Right cardiac atrium (tissue), 5 donors: ENCODE measurements at regions not wholly inside any gene's neighbourhood (a gene's known extent, or its start where the extent isn't known, plus 50 kb on each side); places are given as distances from the start of the nearest gene placed in this dataset.

Source experiments
- ATAC-seq, 2 donors: fragments of 200-7000 bp; cut with Tn5 transposase; one replicate each; pipeline versions ENCODE4 v1.8.0 to v1.9.1; 2020; ENCODE audit warnings: moderate library complexity in 2 of 2, mild to moderate bottlenecking in 1 of 2
- DNase-seq, 3 donors: peaks; one replicate each; pipeline ENCODE4 v3.0.0-alpha.2; 2020
- H3K27ac ChIP-seq: one replicate; pipeline ENCODE4 v1.5.1; 2013; ENCODE audit warnings: mild to moderate bottlenecking, low read length, control low read depth, moderate library complexity
- H3K27me3 ChIP-seq: one replicate; pipeline ENCODE4 v1.6.1; 2013; ENCODE audit not compliant: control insufficient read depth, insufficient read depth
- H3K4me1 ChIP-seq: one replicate; pipeline ENCODE4 v1.6.1; 2013; ENCODE audit warnings: low read length; ENCODE audit not compliant: control insufficient read depth, insufficient read depth
- H3K4me3 ChIP-seq: one replicate; pipeline ENCODE4 v1.5.1; 2013; ENCODE audit warnings: low read length, control low read depth
- H3K9me3 ChIP-seq: one replicate; pipeline ENCODE4 v1.6.1; 2013; ENCODE audit warnings: low read length; ENCODE audit not compliant: control insufficient read depth
- WGBS: extraction: QIAGEN DNeasy Blood & Tissue Kit; methylation state at CpG from one replicate; pipeline ENCODE4 v1.1.7; 2013; 5-methylcytosine and 5-hydroxymethylcytosine counted together
- intact Hi-C, 4 donors: fragments of 100-400 bp; cut with DNase I; formaldehyde crosslinking; loops; one replicate each; pipeline versions ENCODE4 v1.11.0 to v1.14.0; 2022 to 2023
- donor health status: healthy with polysubstance abuse.
- donor health status: DM: no; HTN: yes; CAD: no.
- donor health status: DM: no; HTN: no; CAD: no.
- donor health status: DM: no; HTN: yes; CAD: no; lungs with severe emphysema.
- donor health status: DM: yes; HTN: yes; CAD: no.

GRCh38 chr20:24376311-24377099 lies 92.9 kb upstream of the SYNDIG1 start:
- H3K27me3 ChIP-seq: no peaks in the 10 kb centered on the region
- H3K4me1 ChIP-seq: no peaks in the 10 kb centered on the region
- intact Hi-C loops: no loop called here
- H3K4me3 ChIP-seq: no peak overlapping the region
- no peaks in the 10 kb centered on the region for H3K9me3 ChIP-seq
- 32% methylated on average over 2 of the region's 2 CpGs for WGBS
- H3K27ac ChIP-seq: no peak overlapping the region
- no peak for ATAC-seq
- DNase-seq: no peak

- Histone ChIP-seq H3K4me1 (no peaks in the 10 kb centered on the region), H3K27ac (no peak overlapping the region), H3K4me3 (no peak overlapping the region), H3K27me3 (no peaks in the 10 kb centered on the region), H3K9me3 (no peaks in the 10 kb centered on the region)
- ATAC-seq: no peak
- 88% methylated on average over 3 of the region's 3 CpGs for WGBS
- DNase-seq: no peak
- intact Hi-C loops: no loop called here
These were observed 96.1 kb upstream of the SYNDIG1 start for GRCh38 chr20:24373372-24373771.

GRCh38 chr20:24370911-24371695 lies 98.3 kb upstream of the SYNDIG1 start:
- DNase-seq (no peak), ATAC-seq (no peak)
- intact Hi-C loops: no loop called here
- WGBS: 92% methylated on average over 7 of the region's 7 CpGs
- Histone ChIP-seq H3K9me3 (no peaks in the 10 kb centered on the region), H3K4me1 (no peaks in the 10 kb centered on the region), H3K27me3 (no peaks in the 10 kb centered on the region), H3K27ac (no peak overlapping the region), H3K4me3 (no peak overlapping the region)

- Histone ChIP-seq H3K9me3 (no peaks in the 10 kb centered on the region), H3K4me1 (no peaks in the 10 kb centered on the region), H3K4me3 (no peak overlapping the region), H3K27me3 (no peaks in the 10 kb centered on the region), H3K27ac (no peak overlapping the region)
- DNase-seq (no peak), ATAC-seq (no peak)
- intact Hi-C loops: no loop called here
- WGBS: 85% methylated on average over 6 of the region's 6 CpGs
These were observed 99.2 kb upstream of the SYNDIG1 start for GRCh38 chr20:24370249-24370648.

- ATAC-seq (no peak), DNase-seq (no peak)
- Histone ChIP-seq H3K27ac (no peak overlapping the region), H3K4me1 (no peaks in the 10 kb centered on the region), H3K27me3 (no peaks in the 10 kb centered on the region), H3K4me3 (no peak overlapping the region), H3K9me3 (no peaks in the 10 kb centered on the region)
- intact Hi-C loops: no loop called here
- WGBS: 90% methylated on average over 4 of the region's 4 CpGs
These were observed 101.2 kb upstream of the SYNDIG1 start for GRCh38 chr20:24368253-24368652.

- intact Hi-C loops: no loop called here
- Histone ChIP-seq H3K4me1 (no peaks in the 10 kb centered on the region), H3K27me3 (no peaks in the 10 kb centered on the region), H3K4me3 (no peak overlapping the region), H3K9me3 (no peaks in the 10 kb centered on the region), H3K27ac (no peak overlapping the region)
- ATAC-seq: no peak
- 88% methylated on average over 16 of the region's 16 CpGs for WGBS
- DNase-seq: no peak
These were observed 103.0 kb upstream of the SYNDIG1 start for GRCh38 chr20:24366336-24367004.

GRCh38 chr20:24365670-24366069 lies 103.8 kb upstream of the SYNDIG1 start:
- Histone ChIP-seq H3K9me3 (no peaks in the 10 kb centered on the region), H3K4me3 (no peak overlapping the region), H3K27me3 (no peaks in the 10 kb centered on the region), H3K27ac (no peak overlapping the region), H3K4me1 (no peaks in the 10 kb centered on the region)
- ATAC-seq (no peak), DNase-seq (no peak)
- 92% methylated on average over 3 of the region's 3 CpGs for WGBS
- intact Hi-C loops: no loop called here

GRCh38 chr20:24364482-24364881 lies 104.9 kb upstream of the SYNDIG1 start:
- Histone ChIP-seq H3K27me3 (no peaks in the 10 kb centered on the region), H3K4me3 (no peak overlapping the region), H3K9me3 (no peaks in the 10 kb centered on the region), H3K4me1 (no peaks in the 10 kb centered on the region), H3K27ac (no peak overlapping the region)
- DNase-seq (no peak), ATAC-seq (no peak)
- WGBS: 39% methylated on average over 4 of the region's 4 CpGs
- intact Hi-C loops: loop anchor here in 1 of 4 donors (5.0 kb wide), 1 partner anchor 303 kb away; no protein-coding TSS in a partner anchor

- no peak overlapping the region for H3K4me3 ChIP-seq
- H3K9me3 ChIP-seq: no peaks in the 10 kb centered on the region
- WGBS: 88% methylated on average over 8 of the region's 8 CpGs
- no peak overlapping the region for H3K27ac ChIP-seq
- intact Hi-C loops: loop anchor here in 1 of 4 donors (5.0 kb wide), 1 partner anchor 304 kb away; no protein-coding TSS in a partner anchor
- DNase-seq (no peak), ATAC-seq (no peak)
- H3K27me3 ChIP-seq: no peaks in the 10 kb centered on the region
- no peaks in the 10 kb centered on the region for H3K4me1 ChIP-seq
These were observed 106.4 kb upstream of the SYNDIG1 start for GRCh38 chr20:24363031-24363430.

- H3K9me3 ChIP-seq: no peaks in the 10 kb centered on the region
- DNase-seq (no peak), ATAC-seq (no peak)
- intact Hi-C loops: loop anchor here in 1 of 4 donors (5.0 kb wide), 1 partner anchor 305 kb away; no protein-coding TSS in a partner anchor
- no peak overlapping the region for H3K27ac ChIP-seq
- no peak overlapping the region for H3K4me3 ChIP-seq
- H3K4me1 ChIP-seq: no peaks in the 10 kb centered on the region
- H3K27me3 ChIP-seq: no peaks in the 10 kb centered on the region
These were observed 107.3 kb upstream of the SYNDIG1 start for GRCh38 chr20:24362080-24362479.

- no peaks in the 10 kb centered on the region for H3K9me3 ChIP-seq
- H3K4me1 ChIP-seq: no peaks in the 10 kb centered on the region
- intact Hi-C loops: loop anchor here in 1 of 4 donors (5.0 kb wide), 1 partner anchor 306 kb away; no protein-coding TSS in a partner anchor
- no peak overlapping the region for H3K4me3 ChIP-seq
- 79% methylated on average over 2 of the region's 2 CpGs for WGBS
- no peaks in the 10 kb centered on the region for H3K27me3 ChIP-seq
- no peak for DNase-seq
- no peak overlapping the region for H3K27ac ChIP-seq
- ATAC-seq: no peak
These were observed 107.9 kb upstream of the SYNDIG1 start for GRCh38 chr20:24361541-24361940.
